HK-2 (cell line): ENCODE measurements at regions not wholly inside any gene's neighbourhood (a gene's known extent, or its start where the extent isn't known, plus 50 kb on each side); places are given as distances from the start of the nearest gene placed in this dataset.

Experiments used
- DNase-seq: peaks from one replicate; pipeline ENCODE4 v3.0.0-alpha.2; 2018; ENCODE audit not compliant: unreplicated experiment

- DNase-seq: no peak
These were observed 312.2 kb upstream of the MGAT5 start for GRCh38 chr2:133941666-133942065.

GRCh38 chr2:133942398-133942797 is 311.5 kb upstream of the MGAT5 start:
- no peak for DNase-seq

DNA sequence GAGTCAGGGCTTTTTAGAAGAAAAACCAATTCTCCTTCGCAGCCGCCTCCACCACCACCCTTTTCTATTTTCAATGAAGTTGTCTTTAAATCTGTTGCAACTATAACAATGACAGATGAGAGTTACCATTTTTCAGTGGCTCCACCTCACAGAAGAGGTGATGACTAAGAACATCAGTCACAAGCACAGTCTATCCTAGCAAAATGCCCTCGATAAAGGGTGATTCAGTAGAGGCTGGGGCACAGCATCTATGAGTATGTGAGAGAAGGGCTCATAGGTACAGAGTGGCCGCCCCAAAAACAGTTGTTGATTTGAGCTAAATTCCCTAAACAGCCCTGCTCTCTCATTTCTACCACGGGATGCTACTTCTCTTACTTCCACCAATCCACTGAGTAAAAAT is 310.8 kb upstream of the MGAT5 start:
- no peak for DNase-seq

- no peak for DNase-seq
These were observed 308.8 kb upstream of the MGAT5 start for GRCh38 chr2:133945089-133945488.

DNA sequence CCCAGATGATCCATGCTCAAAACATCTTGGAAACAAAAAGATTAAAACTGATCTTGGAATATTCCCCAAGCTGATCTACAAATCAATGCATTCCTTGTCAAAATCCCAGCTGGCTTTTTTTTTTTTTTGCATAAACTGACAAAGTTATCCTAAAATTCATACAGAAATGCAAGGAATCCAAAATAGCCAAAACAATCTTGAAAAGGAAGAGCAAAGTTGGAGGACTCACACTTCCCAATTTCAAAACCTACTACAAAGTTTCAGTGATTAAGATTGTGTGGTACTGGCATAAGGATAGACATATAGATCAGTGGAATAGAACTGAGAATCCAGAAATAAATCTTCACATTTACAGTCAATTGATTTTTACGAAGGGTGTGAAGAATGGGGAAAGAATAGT is 306.8 kb upstream of the MGAT5 start:
- DNase-seq: no peak

- DNase-seq: no peak
These were observed 305.1 kb upstream of the MGAT5 start for GRCh38 chr2:133948610-133949290.

DNA sequence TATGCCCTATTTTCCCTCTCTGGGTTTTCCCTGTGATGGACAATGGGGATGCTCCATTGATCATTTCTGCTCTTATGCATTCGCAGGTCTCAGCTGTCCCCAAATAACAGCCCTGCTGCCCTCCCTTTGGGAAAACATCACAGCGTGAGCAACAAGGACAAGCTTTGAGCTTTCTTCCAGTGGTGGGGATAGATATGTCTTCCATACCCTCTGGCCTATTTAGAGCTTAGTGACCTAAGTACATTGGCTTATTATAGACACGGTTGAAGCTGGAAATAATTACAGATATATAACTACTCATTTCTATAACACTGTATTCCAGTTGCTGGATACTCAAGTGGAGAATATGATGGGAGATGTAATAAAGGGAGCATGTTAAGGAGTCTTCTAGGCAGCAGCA is 304.3 kb upstream of the MGAT5 start:
- DNase-seq: no peak

DNA sequence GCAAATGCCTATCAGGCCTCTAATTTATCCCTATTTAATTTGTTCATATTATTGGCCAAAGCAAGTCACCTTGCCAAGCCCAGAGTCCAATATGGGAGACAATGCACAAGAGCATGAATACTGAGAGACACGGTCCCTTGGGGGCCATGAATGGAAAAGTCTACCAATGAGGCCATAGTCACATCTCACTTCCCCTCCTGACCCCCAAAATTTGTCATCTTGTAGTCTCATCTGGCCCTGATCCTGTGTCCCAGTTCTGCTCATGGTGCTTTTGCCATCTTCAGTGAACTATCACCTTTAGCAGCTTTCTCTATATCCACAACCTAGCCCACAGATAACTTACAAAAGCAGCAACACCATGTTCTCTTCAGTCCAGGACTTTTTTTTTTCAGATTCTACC is 302.7 kb upstream of the MGAT5 start:
- no peak for DNase-seq

- no peak for DNase-seq
These were observed 301.5 kb upstream of the MGAT5 start for GRCh38 chr2:133952420-133952819.

- no peak for DNase-seq
These were observed 301.0 kb upstream of the MGAT5 start for GRCh38 chr2:133952896-133953295.

DNA sequence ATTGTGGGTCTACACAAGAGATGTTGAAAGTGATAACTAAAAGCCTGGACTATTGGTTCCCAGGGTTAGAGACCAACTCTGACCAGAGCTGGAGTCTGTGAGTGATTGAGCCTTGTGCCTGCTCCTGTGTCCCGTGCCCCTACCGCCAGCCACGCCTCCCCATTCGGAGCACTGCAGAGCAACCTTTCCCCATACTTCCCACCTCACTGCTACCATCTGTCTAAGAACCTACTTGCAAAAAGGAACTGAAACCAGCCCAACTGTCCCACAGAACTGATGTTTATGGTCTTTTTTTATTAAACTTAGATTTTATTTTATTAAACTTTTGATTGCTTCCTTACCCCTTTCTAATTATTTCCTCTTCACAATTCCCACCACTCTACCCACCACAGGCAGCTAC is 300.3 kb upstream of the MGAT5 start:
- no peak for DNase-seq

GRCh38 chr2:133954636-133955035 is 299.2 kb upstream of the MGAT5 start:
- DNase-seq: no peak

DNA sequence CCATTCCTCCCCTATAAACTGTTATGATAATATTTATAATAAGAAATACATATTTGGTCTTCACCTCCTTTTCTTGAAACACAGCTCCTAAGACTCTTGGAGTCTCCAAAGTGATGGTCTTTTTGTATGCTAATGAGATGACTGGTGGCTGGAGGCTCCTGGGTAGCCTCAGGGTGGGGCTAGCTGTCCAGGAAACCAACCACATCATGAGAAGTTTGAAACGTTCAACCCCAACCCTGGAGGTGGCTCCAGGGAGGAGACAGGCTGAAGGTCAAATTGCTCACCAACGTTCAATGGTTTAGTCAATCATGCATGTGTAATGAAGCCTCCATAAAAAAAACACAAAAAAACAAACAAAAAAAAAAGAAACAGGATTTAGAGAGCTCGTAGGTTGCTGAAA is 298.7 kb upstream of the MGAT5 start:
- no peak for DNase-seq

- no peak for DNase-seq
These were observed 297.4 kb upstream of the MGAT5 start for GRCh38 chr2:133956434-133956935.

- DNase-seq: no peak
These were observed 296.0 kb upstream of the MGAT5 start for GRCh38 chr2:133957724-133958480.

DNA sequence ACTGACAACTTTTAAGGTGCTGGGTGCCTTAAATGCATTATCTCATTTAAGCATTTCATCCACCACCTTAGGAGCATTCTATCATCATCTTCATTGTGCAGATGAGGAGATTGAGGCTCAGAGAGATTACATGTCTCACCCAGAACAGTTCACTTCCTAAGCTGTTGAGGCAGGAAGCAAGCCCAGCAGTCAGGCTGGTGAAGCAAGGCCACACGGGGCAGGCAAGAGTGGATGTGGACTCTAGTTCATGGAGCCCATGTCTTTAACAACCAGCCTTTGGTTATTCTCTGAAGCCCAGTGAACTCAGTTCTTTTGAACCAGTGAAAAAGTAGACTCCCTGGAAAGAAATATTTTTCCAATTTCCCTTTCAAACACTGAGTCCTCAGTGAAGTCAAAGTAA is 294.8 kb upstream of the MGAT5 start:
- no peak for DNase-seq

- no peak for DNase-seq
These were observed 287.1 kb upstream of the MGAT5 start for GRCh38 chr2:133966720-133967304.

GRCh38 chr2:133967326-133967725 is 286.5 kb upstream of the MGAT5 start:
- DNase-seq: no peak

DNA sequence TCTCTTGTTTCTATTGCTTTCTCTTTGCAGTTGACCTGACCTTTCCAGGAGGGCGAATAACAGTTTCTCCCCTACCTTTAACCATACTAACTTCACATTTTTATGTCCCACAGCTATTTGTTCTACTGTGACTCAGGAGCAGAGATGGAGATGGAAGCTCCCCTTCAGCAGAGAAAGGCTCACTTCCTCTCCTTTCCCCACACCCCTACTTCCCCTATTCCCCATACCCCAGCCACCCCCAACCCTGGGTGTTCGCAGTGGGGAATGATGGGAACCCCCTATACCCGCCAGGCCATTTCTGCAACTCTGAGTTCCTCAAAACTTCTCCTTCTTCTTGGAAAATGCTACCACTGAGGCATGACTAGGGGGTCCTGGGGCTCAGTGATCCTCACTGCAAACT is 285.4 kb upstream of the MGAT5 start:
- DNase-seq: no peak

- DNase-seq: no peak
These were observed 283.2 kb upstream of the MGAT5 start for GRCh38 chr2:133970641-133971040.

- no peak for DNase-seq
These were observed 281.6 kb upstream of the MGAT5 start for GRCh38 chr2:133972297-133972696.

DNA sequence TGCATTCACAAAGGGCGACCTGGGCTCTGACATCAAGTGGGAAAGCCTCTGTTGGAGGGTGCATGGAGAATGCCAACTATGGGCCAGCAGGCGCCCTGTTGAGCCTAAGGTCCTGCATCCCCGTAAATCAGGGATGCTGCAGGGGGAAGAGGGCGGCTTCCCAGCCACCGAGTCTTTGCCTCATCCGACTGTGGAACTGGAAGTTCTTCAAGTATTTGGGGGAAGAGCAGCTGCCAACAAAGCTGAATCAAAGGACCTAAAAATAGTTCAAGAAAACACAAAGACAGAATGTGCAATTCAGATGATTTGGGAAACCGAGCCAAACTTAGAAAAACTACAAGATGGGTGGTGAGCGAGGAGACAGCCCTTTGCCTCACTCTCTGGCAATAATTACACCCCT is 281.1 kb upstream of the MGAT5 start:
- no peak for DNase-seq

DNA sequence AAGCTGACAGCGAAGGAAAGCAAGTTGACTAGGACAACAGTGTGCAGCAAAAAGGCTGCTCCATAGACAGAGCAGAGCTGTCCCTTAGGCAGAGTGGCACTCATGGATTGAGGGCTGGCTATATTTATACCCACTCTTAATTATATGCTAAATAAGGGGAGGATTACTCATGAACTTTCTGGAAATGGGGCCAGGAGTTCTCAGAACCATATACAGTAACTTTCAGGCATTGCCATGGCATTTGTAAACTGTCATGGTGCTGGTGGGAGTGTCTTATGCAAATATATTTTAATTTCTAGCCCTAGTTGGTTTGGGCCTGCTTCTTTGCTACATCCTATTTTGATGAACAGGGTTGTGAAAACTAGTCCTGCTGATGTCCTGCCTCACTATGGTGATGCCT is 279.5 kb upstream of the MGAT5 start:
- DNase-seq: no peak
